NCI-H82 (cell line): ENCODE measurements at regions not wholly inside any gene's neighbourhood (a gene's known extent, or its start where the extent isn't known, plus 50 kb on each side); places are given as distances from the start of the nearest gene placed in this dataset.
"Not testable (repeated sequence)": the region's sequence is repeated elsewhere in the genome, so short reads cannot be mapped to it uniquely, and the experiment has no call there.

Experiments used
- DNase-seq: peaks from one replicate; lab custom pipeline; 2025; lab: John Stamatoyannopoulos, UW

- DNase-seq = peak; percentile 81
These were observed 326.7 kb downstream of the SUCLG1 start for GRCh38 chr2:84132370-84132769.

DNA sequence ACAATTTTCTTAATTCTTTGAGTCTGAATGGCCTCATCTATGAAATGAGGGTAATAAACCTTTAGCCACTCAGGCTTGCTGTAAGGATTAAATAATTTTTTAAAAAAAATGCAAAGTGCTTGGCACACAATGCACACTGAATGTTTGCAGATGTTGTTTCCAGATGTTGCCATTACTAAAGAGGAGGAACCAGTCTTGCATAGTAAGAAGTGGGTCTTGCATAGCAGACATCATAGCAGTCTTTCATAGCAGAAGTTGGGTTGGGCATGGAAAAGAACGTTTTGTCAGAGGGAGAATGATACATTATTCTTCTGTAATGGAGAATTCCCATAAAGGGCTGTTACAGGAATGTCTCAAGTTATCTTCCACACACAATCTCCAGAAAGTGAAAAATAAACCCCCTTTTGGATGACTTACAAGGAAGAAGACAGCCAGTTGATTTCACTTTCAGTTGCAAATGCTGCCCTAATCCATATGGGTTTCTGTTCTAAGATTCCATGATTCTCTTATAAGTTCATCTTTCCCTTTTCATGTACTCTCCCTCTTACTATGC lies 327.7 kb downstream of the SUCLG1 start:
- DNase-seq = no peak

GRCh38 chr2:84129018-84129417 lies 330.1 kb downstream of the SUCLG1 start:
- no peak for DNase-seq

GRCh38 chr2:84127812-84128211 lies 331.3 kb downstream of the SUCLG1 start:
- not testable (repeated sequence) for DNase-seq

DNA sequence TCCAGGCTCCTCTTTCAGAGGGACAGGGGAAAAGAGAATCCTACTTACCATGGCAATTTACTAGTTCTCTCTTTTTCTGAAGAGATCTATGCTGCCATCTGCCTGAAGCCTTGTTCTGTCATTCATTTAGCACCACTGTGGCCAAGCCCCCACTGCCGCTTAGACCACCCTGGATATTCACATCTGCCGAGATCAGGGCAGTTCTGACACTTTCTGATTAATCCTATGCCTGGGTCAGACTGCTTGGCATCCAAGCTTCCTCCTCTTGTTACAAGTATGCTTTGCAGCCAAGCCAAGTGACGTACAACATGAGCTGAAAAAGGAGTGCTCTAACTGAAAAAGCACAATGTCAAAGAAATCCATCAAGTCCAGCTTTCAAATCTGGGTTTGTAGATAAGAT lies 332.6 kb downstream of the SUCLG1 start:
- DNase-seq = no peak

GRCh38 chr2:84126084-84126483 lies 333.0 kb downstream of the SUCLG1 start:
- no peak for DNase-seq

DNA sequence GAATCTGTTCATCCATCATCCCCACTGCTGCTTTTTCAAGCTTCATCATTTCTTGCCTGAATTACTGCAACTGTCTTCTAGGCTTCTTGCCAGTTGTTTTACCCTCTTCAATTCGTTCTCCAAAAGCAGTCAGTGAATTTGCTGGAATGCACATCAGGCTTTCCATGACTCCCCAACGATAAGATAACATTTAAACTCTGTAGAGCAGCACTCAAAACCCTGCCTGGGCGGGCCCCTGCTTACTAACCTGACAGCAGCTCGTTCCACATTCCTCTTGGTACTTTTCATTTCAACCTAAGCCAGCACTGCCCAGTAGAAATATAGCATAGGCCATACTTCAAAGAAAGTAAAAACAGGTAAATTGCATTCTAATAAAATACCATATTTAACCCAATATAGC lies 342.9 kb downstream of the SUCLG1 start:
- no peak for DNase-seq

DNA sequence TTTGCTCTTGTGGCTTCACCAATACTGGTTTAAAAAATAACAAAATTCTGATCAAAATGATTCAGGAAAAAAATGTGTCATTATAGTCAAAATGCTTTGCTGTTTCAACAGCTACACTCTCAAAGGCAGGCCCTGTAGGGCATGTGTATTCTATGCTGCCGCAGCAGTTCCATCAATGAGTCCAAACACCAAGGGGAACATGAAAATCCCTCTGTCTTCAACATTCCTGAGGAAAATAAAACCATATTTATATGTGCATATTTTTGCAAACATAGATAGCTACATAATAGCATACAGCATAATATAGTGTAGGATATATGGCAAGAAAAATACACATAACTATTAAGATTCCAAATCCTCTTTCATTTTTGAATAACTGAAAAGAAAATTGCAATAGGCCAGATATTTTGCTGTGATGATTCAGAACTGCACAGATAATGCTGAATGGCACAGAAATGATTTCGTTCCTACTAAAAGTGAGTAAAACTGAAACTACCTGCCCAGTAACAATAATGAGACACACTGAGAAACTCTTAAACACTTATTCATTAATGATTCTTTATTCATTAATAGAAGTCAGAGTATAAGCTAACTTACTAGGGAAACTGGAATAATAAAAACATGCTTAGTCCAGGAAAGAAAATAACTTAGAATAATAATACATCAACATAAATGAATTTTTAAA lies 343.8 kb downstream of the SUCLG1 start:
- no peak for DNase-seq

DNA sequence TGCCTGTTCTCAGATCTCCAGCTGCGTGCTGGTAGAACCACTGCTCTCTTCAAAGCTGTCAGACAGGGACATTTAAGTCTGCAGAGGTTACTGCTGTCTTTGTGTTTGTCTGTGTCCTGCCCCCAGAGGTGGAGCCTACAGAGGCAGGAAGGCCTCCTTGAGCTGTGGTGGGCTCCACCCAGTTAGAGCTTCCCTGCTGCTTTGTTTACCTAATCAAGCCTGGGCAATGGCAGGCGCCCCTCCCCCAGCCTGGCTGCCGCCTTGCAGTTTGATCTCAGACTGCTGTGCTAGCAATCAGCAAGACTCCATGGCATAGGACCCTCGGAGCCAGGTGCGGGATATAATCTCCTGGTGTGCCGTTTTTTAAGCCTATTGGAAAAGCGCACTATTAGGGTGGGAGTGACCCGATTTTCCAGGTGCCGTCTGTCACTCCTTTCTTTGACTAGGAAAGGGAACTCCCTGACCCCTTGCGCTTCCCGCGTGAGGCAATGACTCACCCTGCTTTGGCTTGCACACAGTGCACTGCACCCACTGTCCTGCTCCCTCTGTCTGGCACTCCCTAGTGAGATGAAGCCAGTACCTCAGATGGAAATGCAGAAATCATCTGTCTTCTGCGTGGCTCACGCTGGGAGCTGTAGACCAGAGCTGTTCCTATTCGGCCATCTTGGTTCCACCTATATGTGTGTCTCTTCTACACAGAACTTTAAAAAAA lies 355.1 kb downstream of the SUCLG1 start:
- not testable (repeated sequence) for DNase-seq

GRCh38 chr2:84102274-84102673 lies 356.8 kb downstream of the SUCLG1 start:
- DNase-seq = peak; percentile 8

GRCh38 chr2:84088656-84089055 lies 370.4 kb downstream of the SUCLG1 start:
- DNase-seq = no peak

- no peak for DNase-seq
These were observed 373.5 kb downstream of the SUCLG1 start for GRCh38 chr2:84085562-84085961.

DNA sequence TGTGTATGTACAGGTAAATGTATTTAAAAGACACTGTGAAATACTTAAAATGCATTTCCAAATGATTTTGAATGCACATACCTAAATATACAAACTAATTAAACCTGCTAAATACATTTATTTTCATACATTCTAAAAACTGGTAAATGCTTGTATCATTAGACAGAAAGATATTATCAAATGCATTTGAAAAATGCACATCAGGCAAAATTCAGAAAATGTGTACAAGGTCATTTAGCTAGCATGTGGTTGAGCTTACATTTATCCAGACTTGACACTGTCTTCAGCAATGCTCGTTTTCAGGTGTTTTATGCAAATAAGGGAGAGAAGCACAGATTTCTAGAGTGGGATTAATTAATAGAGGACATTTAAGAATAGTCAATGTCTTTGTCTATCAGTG lies 374.2 kb downstream of the SUCLG1 start:
- DNase-seq = no peak

DNA sequence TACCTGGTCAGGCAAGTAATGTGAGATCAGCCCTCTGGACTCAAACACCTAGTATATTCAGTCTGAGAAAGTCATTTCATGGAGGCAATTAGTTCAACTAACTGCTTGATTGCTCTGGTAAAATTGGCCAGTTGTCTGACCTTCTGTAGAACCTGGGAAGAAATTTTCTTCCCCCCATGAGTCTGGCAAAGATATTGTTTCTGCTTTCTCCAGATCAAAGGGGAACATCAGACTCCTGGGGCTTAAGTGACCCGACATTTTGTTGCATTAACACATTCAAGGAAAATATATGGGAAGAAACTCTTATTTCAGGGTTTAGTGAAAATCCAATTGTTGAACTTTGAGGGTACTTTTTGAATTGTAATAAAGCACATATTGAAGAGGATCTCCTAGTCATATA lies 375.1 kb downstream of the SUCLG1 start:
- no peak for DNase-seq

DNA sequence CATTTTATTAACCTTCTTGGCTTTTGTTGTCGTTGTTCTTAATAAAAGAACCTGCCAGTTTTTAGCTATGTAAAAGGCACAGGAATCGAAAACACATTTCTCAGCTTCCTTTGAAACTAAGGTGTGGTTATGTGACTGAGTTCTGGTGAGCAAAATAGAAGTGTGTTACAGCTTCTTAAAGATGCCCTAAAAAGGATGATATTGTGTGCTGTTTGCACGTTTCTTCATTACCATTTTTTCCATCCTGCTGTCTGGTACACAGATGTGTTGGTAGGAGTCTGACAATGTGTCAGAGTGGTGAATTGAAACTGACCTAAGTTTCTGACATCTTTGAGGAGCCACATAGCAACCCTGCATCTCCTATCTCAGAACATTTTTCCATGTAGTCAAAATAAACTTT lies 380.6 kb downstream of the SUCLG1 start:
- no peak for DNase-seq

- DNase-seq = peak; percentile 74
These were observed 381.6 kb downstream of the SUCLG1 start for GRCh38 chr2:84077496-84077895.

DNA sequence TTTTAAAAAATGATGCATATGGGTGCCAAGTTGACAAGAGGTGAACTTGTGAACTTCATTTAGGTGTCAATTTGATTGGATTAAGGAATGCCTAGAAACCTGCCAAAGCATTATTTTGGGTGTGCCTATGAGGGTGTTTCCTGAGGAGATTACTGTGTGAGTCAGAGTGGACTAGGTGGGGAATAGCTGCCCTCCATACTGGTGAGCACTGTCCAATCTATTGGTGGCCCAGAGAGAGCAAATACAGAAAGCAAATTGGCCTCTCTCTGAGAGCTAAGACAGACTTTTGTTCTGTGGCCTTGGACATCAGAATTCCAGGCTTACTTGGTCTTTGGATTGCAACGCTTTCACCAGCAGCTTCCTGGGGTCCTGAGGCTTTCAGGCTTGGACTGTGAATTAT lies 388.0 kb downstream of the SUCLG1 start:
- DNase-seq = no peak

DNA sequence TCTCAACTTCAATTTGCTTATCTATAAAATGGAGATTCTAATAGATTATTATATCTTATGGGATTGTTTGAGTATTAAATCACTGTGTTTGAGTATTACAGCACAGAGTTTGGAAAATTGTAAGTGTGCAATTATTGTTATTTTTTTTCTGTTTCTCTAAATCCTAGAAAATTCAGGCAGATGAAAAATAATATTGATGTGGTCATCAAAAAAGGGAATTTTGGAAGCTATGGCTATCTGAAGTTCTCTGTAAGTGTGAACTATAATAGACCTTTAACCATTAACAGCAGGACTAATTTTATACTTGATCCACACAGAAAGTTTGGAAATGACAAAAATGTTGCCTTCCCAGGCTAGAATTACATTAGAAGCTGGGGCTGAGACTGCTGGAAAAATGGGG lies 393.2 kb downstream of the SUCLG1 start:
- DNase-seq = no peak

- no peak for DNase-seq
These were observed 401.0 kb downstream of the SUCLG1 start for GRCh38 chr2:84057917-84058560.

GRCh38 chr2:84055816-84056215 lies 403.3 kb downstream of the SUCLG1 start:
- no peak for DNase-seq

DNA sequence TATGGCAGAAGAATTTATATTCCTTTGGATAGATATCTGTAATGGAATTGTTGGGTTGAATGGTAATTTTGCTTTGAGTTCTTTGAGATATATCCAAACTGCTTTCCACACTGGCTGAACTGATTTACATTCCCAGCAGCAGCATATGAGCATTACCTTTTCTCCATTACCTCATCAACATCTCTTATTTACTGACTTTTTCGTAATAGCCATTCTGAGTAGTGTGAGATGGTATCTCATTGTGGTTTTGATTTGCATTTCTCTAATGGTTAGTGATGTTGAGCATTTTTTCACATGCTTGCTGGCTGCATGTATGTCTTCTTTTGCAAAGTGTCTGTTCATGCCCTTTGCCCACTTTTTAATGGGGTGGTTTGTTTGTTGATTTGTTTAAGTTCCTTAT lies 404.5 kb downstream of the SUCLG1 start:
- not testable (repeated sequence) for DNase-seq

- no peak for DNase-seq
These were observed 406.2 kb downstream of the SUCLG1 start for GRCh38 chr2:84052913-84053312.

GRCh38 chr2:84052043-84052442 lies 407.0 kb downstream of the SUCLG1 start:
- no peak for DNase-seq
